ES-I3 (cell line): ENCODE measurements at regions not wholly inside any gene's neighbourhood (a gene's known extent, or its start where the extent isn't known, plus 50 kb on each side); places are given as distances from the start of the nearest gene placed in this dataset.
A peak's percentile ranks its signal among the peaks of the same experiment; 100 is the strongest.

ENCODE experiments used
- H3K36me3 ChIP-seq: 2 replicates; pipeline ENCODE4 v1.6.1; 2013; ENCODE audit warnings: mild to moderate bottlenecking, low read length, control low read depth, moderate library complexity; ENCODE audit not compliant: insufficient read depth
- H3K4me1 ChIP-seq: 2 replicates; pipeline ENCODE4 v1.6.1; 2013; ENCODE audit warnings: mild to moderate bottlenecking, control low read depth, low read length; ENCODE audit not compliant: insufficient read depth
- H3K9ac ChIP-seq: 2 replicates; pipeline ENCODE4 v1.6.1; 2013; ENCODE audit warnings: low read depth, mild to moderate bottlenecking, low read length, moderate library complexity
- H3K9me3 ChIP-seq: 2 replicates; pipeline ENCODE4 v1.6.1; 2013; ENCODE audit warnings: mild to moderate bottlenecking, low read length, moderate library complexity; ENCODE audit not compliant: control insufficient read depth, insufficient read depth

DNA sequence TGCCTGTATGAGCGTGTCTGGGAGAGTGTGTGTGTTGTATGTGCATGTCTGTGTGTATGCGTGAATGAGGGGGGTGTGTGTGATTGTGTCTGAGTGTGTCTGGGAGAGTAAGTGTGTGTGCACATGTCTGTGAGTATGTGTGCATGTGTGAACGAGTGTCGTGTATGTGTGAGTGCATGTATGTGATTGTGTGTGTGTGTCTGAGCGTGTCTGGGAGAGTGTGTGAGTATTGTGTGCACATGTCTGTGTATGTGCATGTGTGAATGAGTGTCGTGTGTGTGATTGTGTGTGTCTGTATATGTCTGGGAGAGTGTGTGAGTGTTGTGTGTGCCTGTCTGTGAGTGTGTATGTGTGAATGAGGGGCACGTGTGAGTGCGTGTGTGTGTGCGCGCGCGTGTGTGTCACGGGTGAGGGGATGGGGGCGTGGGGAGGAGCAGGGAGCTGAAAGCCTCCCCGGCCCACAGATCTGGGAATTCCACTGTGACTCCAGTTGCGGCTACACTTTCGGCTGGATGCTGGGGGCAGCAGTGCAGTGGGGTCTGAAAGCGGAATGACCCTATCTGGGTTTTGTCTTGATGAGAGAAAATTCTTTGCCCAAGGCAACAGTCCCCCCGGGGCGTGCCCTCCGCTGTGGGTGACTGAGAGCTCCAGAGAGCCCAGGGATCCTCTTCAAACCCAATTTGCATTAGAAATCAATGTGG lies 138.1 kb upstream of the MED13L start:
- no peaks in the 10 kb centered on the region for H3K9me3 ChIP-seq
- H3K9ac ChIP-seq, result no peak overlapping the region
- no peaks in the 10 kb centered on the region for H3K36me3 ChIP-seq
- peaks cover 10% of the 10 kb centered on the region for H3K4me1 ChIP-seq

- Histone ChIP-seq H3K4me1 (peaks cover 10% of the 10 kb centered on the region), H3K36me3 (no peaks in the 10 kb centered on the region), H3K9me3 (no peaks in the 10 kb centered on the region), H3K9ac (no peak overlapping the region)
Measured at GRCh38 chr12:116416166-116416565, 138.7 kb upstream of the MED13L start.

GRCh38 chr12:116418551-116418950 lies 140.6 kb upstream of the MAP1LC3B2 start:
- no peak overlapping the region for H3K9ac ChIP-seq
- H3K9me3 ChIP-seq, result peaks cover 7% of the 10 kb centered on the region
- no peaks in the 10 kb centered on the region for H3K36me3 ChIP-seq
- peaks cover 10% of the 10 kb centered on the region for H3K4me1 ChIP-seq

DNA sequence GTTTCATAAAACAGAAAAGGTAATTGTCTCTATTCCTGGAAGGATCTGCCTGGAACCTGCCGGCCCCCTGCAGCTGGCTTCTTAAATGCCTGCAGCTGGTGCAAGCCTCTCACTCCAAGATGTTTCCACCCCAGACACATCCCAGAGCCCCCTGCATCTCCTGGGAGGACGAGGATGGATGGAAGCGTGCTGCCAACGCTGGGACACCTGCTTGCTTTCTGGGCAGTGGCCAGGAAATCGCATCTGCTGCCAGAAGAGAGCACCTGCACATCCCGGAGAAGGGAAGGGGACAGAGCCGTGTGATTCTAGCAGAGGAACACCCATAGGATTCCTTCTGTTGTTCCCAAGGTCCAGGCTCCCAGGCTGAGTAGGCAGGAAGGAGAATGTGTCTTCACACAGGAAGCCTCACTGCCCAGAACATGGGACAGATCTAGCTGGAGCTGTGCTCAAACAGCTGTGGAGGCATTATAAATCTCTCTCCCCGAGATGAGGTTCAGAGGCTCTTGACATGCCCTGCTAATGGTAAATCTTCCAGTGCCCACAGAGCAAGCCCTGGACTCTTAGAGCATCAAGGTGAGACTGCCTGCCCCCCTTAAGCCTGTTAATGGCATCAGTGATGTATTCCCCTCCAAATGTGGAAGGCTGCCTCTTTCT lies 138.8 kb upstream of the MAP1LC3B2 start:
- Histone ChIP-seq H3K9me3 (peaks cover 7% of the 10 kb centered on the region), H3K4me1 (peaks cover 13% of the 10 kb centered on the region), H3K36me3 (no peaks in the 10 kb centered on the region), H3K9ac (no peak overlapping the region)

GRCh38 chr12:116421785-116422538 lies 137.2 kb upstream of the MAP1LC3B2 start:
- H3K36me3 ChIP-seq, result no peaks in the 10 kb centered on the region
- H3K4me1 ChIP-seq, result peaks cover 17% of the 10 kb centered on the region; the same call in 1 of the 2 replicates
- peaks cover 7% of the 10 kb centered on the region for H3K9me3 ChIP-seq
- H3K9ac ChIP-seq, result no peak overlapping the region

DNA sequence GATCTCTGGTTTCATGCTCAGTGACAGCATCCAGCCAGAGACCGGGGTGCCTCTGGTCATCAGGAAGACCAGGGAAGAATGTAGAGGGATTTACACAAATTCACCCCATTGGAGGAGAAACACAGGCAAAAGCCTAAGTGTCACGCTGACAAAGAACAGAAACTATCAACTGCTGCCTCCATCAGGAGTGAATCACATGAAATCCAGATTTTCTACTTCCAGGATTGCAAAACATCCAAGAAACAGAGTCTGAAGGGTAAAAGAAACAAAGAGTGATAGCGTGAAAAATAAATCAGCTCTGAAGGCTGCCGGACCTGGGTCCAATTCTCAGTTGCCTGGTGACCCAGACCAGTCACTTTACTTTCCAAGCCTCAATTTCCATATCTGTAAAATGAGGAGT lies 136.1 kb upstream of the MAP1LC3B2 start:
- no peak overlapping the region for H3K9ac ChIP-seq
- no peaks in the 10 kb centered on the region for H3K36me3 ChIP-seq
- H3K4me1 ChIP-seq, result peaks cover 19% of the 10 kb centered on the region; the same call in 1 of the 2 replicates
- peaks cover 7% of the 10 kb centered on the region for H3K9me3 ChIP-seq

- H3K36me3 ChIP-seq, result no peaks in the 10 kb centered on the region
- H3K4me1 ChIP-seq, result peaks cover 28% of the 10 kb centered on the region; the same call in 1 of the 2 replicates
- H3K9me3 ChIP-seq, result peaks cover 7% of the 10 kb centered on the region
- H3K9ac ChIP-seq, result no peak overlapping the region
Measured at GRCh38 chr12:116425256-116426193, 133.7 kb upstream of the MAP1LC3B2 start.

- peaks cover 7% of the 10 kb centered on the region for H3K9me3 ChIP-seq
- H3K36me3 ChIP-seq, result no peaks in the 10 kb centered on the region
- H3K4me1 ChIP-seq, result peaks cover 34% of the 10 kb centered on the region
- H3K9ac ChIP-seq, result peak overlapping the region; percentile 4; the same call in 1 of the 2 replicates
Measured at GRCh38 chr12:116426391-116427136, 132.6 kb upstream of the MAP1LC3B2 start.

- Histone ChIP-seq H3K9me3 (no peaks in the 10 kb centered on the region), H3K36me3 (no peaks in the 10 kb centered on the region), H3K9ac (peak overlapping the region; percentile 26; the same call in 1 of the 2 replicates), H3K4me1 (peaks cover 39% of the 10 kb centered on the region)
Measured at GRCh38 chr12:116427200-116427930, 131.8 kb upstream of the MAP1LC3B2 start.

GRCh38 chr12:116429826-116430360 lies 129.3 kb upstream of the MAP1LC3B2 start:
- H3K9me3 ChIP-seq, result no peaks in the 10 kb centered on the region
- H3K9ac ChIP-seq, result no peak overlapping the region
- H3K36me3 ChIP-seq, result no peaks in the 10 kb centered on the region
- peaks cover 47% of the 10 kb centered on the region for H3K4me1 ChIP-seq

DNA sequence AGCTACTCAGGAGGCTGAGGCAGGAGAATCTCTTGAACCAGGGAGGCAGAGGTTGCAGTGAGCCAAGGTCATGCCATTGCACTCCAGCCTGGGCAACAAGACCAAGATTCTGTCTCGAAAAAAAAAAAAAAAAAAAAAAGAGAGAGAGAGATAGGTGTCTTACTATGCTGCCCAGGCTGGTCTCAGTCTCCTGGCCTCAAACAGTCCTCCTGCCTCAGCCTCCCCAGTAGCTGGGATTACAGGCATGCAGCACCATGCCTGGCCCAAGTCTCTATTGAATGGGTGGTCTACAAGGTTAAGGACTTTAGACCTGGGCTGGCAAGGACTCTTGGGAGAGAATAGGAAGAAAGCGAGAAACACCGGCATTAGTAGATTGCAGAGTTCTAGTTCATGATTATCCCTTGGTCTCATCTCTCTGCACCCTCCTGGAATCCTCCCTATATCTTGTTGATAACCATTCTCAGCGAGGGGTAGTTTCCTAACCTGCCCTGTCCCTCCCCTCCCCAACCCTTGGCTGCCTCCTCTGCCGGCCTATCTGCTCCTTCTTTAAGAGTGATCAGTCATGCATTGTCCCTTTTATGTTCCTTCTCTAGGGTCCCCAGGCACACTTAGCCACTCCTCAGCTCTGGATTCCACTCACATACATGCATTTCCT lies 128.1 kb upstream of the MAP1LC3B2 start:
- no peak overlapping the region for H3K9ac ChIP-seq
- peaks cover 37% of the 10 kb centered on the region for H3K4me1 ChIP-seq
- no peaks in the 10 kb centered on the region for H3K36me3 ChIP-seq

DNA sequence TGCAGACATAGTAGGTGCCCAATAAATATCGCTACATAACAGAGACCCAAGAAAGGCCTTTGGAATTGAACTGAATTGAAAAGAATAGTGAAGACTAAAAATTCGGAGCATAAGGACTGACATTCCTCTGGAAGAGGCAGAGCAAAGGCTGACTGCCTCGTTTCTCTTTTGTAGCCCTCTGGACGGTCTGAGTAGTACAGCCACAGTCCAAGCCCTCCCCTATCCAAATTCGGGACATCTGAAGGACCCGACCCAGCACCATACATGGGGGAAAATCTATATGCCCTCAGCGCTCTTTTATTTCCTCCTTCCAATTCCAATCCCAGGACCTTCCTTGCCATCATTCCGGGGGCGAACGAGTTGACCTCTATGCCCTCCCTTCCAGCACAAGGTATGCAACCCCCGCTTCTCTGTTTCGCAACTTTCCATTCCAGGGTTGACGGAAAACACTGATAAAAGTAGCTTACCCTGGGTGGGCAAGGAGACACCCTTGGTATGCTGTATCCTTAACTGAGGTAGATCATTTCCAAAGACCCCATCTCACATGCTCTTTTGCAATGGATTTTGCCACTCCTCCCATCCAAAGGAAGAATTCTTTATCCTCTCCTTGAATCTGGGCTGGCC lies 127.4 kb upstream of the MAP1LC3B2 start:
- Histone ChIP-seq H3K9ac (no peak overlapping the region), H3K4me1 (peaks cover 32% of the 10 kb centered on the region), H3K36me3 (no peaks in the 10 kb centered on the region), H3K9me3 (no peaks in the 10 kb centered on the region)

More for the DNA sequence above, 128.1 kb upstream of the MAP1LC3B2 start:
- no peaks in the 10 kb centered on the region for H3K9me3 ChIP-seq
